ENCODE measurements at regions not wholly inside any gene's neighbourhood (a gene's known extent, or its start where the extent isn't known, plus 50 kb on each side); places are given as distances from the start of the nearest gene placed in this dataset.

DNA sequence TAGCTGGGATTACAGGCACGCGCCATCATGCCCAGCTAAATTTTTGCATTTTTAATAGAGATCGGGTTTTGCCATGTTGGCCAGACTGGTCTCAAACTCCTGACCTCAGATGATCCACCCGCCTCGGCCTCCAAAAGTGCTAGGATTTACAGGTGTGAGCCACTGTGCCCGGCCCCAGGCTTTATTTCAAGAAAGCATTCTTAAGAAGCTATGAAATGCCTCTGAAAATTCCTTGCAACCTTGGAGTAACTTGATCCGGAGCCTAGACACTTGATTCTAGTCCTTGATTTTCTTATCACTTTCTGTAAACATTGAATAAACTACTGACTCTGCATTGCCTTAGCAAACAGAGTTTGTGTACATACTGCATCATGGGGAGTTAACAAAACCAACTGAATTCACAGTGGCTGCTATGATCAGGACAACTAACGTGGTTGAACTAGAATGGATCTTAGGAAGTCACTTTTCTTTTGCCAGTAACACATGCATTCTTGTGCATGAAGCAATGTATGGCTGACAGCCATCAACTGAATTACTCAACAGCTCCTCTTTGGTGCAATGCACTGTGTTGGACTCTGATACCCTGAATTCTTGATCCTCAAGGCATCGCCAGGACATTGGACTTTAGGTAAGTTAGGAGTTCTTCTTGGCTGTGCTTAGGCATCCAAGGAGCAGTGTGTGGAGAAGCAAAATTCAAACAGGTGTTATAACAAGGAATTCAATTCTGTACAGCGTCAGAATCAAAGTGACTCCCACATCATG is 102.8 kb upstream of the TMEM170B start:
- no peak for TF ChIP-seq CTCF (IDR thresholded peaks at IDR 0.05)
- no peak for TF ChIP-seq ZFX (IDR thresholded peaks at IDR 0.05; ENCODE audit: borderline replicate concordance)
